ENCODE measurements at regions not wholly inside any gene's neighbourhood (a gene's known extent, or its start where the extent isn't known, plus 50 kb on each side); places are given as distances from the start of the nearest gene placed in this dataset.
"Not testable (repeated sequence)": the region's sequence is repeated elsewhere in the genome, so short reads cannot be mapped to it uniquely, and the experiment has no call there.

DNA sequence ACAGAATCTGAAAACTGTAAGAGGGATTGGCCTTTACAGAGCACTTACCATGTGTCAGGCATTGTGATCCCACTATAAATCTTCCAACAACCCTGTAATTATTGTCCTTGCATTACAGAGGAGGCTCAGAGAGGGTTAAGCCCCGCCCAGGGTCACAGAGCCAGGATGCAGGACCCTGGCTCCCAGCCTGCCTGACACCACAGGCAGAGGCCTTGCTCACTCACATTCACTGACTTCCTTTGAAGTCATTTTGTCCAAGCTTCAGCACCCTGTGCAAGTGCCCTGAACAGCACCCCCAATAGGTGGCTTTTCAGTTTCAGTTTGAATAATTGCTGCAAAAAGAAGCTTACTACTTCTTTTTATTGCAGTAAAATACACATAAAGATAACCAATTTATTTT is 256.8 kb upstream of the NFIA start:
- no peaks in the 10 kb centered on the region for H3K4me1 Mint-ChIP-seq (ENCODE audit: low read depth)
- H3K27me3 Mint-ChIP-seq, result no peaks in the 10 kb centered on the region
- intact Hi-C loops (cut with micrococcal nuclease), result no loop called here
- no peaks in the 10 kb centered on the region for H3K36me3 Mint-ChIP-seq (ENCODE audit: low read depth)
- no peaks in the 10 kb centered on the region for H3K9me3 Mint-ChIP-seq
- H3K27ac Mint-ChIP-seq, result no peak overlapping the region
- H3K4me3 Mint-ChIP-seq, result no peak overlapping the region

GRCh38 chr1:60823151-60823550 is 259.2 kb upstream of the NFIA start:
- H3K4me3 Mint-ChIP-seq, result no peak overlapping the region
- H3K9me3 Mint-ChIP-seq, result no peaks in the 10 kb centered on the region
- H3K27me3 Mint-ChIP-seq, result no peaks in the 10 kb centered on the region
- intact Hi-C loops (cut with micrococcal nuclease), result no loop called here
- no peaks in the 10 kb centered on the region for H3K36me3 Mint-ChIP-seq (ENCODE audit: low read depth)
- no peaks in the 10 kb centered on the region for H3K4me1 Mint-ChIP-seq (ENCODE audit: low read depth)
- H3K27ac Mint-ChIP-seq, result no peak overlapping the region

DNA sequence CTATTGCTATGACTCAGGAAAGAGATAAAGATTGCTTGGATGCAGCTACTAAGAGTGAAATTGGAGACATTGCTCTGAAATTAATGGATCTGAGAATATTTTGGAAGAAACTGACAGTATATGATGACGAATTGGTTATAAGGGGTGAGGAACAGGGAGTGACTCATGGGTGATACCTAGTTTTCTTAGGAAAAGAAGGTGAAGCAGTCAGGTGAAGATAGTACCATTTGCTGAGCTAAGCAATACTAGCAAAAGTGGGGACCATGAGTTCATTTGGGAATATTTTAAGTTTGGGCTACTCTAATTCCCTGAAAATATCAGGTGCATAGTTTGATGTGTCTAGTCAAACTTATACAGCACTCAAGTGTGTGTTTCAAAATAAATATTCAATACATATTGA is 260.1 kb upstream of the NFIA start:
- Mint-ChIP-seq H3K4me1 (ENCODE audit: low read depth) (no peaks in the 10 kb centered on the region), H3K27me3 (no peaks in the 10 kb centered on the region), H3K36me3 (ENCODE audit: low read depth) (no peaks in the 10 kb centered on the region), H3K9me3 (no peaks in the 10 kb centered on the region), H3K4me3 (no peak overlapping the region), H3K27ac (no peak overlapping the region)
- intact Hi-C loops (cut with micrococcal nuclease), result no loop called here

DNA sequence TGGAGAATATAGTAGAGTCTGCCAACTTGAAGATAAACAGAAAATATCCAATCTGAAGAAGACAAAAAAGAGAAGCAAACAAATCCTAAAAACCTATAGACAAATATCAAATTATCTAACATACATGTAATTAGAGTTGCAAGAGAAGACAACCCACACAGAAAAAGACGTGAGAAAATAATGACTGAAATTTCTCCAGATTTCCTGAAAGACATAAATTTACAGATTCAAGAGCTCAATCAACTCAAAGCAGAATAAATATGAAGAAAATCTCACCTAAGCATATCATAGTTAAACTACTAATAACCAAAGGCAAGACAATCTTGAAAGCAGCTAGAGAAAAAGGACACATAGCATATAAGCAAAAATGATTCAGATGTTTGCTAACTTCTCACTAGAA is 261.2 kb upstream of the NFIA start:
- intact Hi-C loops (cut with micrococcal nuclease), result no loop called here
- no peaks in the 10 kb centered on the region for H3K9me3 Mint-ChIP-seq
- no peak overlapping the region for H3K4me3 Mint-ChIP-seq
- no peak overlapping the region for H3K27ac Mint-ChIP-seq
- H3K4me1 Mint-ChIP-seq (ENCODE audit: low read depth), result no peaks in the 10 kb centered on the region
- H3K27me3 Mint-ChIP-seq, result no peaks in the 10 kb centered on the region
- no peaks in the 10 kb centered on the region for H3K36me3 Mint-ChIP-seq (ENCODE audit: low read depth)

DNA sequence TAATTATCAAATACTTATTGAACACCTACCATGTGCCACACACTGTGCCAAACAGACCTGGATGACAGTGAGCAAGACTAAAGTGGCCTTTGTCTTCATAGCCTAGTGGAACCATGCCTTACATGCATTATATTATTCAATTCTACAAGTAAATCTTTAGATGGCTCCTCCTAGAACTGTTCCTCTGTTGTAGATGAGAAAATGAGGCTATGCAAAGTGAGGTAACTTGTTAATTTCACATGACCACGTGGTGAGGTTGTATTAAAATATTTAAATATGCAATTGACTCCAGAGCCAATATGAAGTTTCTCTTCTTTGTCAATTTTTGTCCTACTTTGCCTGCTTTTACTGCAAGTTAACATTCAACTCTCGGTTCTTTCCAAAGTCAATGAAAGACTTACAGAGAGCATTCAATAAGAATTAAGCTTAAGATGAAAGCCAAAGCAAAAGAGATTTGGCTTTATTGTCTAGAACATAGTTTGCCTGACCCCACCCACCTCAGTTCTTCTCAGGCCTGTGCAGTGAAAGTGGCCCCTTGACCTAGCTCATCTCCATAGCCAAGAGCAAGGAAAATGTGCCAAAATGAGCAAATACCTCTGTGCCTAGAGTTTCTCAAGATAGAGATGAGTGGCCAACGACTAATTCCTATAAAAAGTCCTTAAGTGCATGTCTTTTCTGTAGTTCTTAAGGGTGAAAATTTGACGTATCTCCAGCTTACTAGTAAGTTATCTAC is 263.2 kb upstream of the NFIA start:
- intact Hi-C loops (cut with micrococcal nuclease), result no loop called here
- no peaks in the 10 kb centered on the region for H3K36me3 Mint-ChIP-seq (ENCODE audit: low read depth)
- no peaks in the 10 kb centered on the region for H3K4me1 Mint-ChIP-seq (ENCODE audit: low read depth)
- H3K4me3 Mint-ChIP-seq, result no peak overlapping the region
- H3K27me3 Mint-ChIP-seq, result no peaks in the 10 kb centered on the region
- H3K9me3 Mint-ChIP-seq, result no peaks in the 10 kb centered on the region
- H3K27ac Mint-ChIP-seq, result no peak overlapping the region

- Mint-ChIP-seq H3K27me3 (no peaks in the 10 kb centered on the region), H3K36me3 (ENCODE audit: low read depth) (no peaks in the 10 kb centered on the region), H3K4me1 (ENCODE audit: low read depth) (no peaks in the 10 kb centered on the region), H3K27ac (no peak overlapping the region), H3K9me3 (peaks cover 3% of the 10 kb centered on the region), H3K4me3 (no peak overlapping the region)
- intact Hi-C loops (cut with micrococcal nuclease), result no loop called here
Observed at GRCh38 chr1:60813071-60813470, 269.3 kb upstream of the NFIA start.

GRCh38 chr1:60809204-60809980 is 273.0 kb upstream of the NFIA start:
- no peaks in the 10 kb centered on the region for H3K27me3 Mint-ChIP-seq
- no peaks in the 10 kb centered on the region for H3K36me3 Mint-ChIP-seq (ENCODE audit: low read depth)
- H3K9me3 Mint-ChIP-seq, result peaks cover 32% of the 10 kb centered on the region
- no peak overlapping the region for H3K27ac Mint-ChIP-seq
- H3K4me1 Mint-ChIP-seq (ENCODE audit: low read depth), result no peaks in the 10 kb centered on the region
- intact Hi-C loops (cut with micrococcal nuclease), result no loop called here
- H3K4me3 Mint-ChIP-seq, result no peak overlapping the region

DNA sequence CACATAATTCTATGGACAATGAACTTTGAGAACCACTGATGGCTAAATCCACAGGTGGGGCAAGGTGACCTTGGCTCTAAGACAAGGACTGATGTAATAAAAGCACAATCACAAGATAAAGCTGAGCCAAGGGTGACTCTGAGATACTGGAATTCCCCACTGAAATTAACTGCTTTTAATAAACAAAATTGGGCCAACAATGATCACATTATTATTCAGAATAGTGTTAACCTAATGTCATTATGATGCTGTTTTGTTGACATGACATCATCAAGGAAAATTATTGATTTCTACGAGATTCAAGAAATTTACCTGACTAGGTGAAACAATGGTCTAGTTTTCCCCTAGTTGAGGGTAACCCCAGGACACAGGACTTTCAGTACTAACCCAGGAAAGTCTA is 273.7 kb upstream of the NFIA start:
- Mint-ChIP-seq H3K9me3 (peaks cover 32% of the 10 kb centered on the region), H3K27me3 (no peaks in the 10 kb centered on the region), H3K4me3 (no peak overlapping the region), H3K27ac (no peak overlapping the region), H3K4me1 (ENCODE audit: low read depth) (no peaks in the 10 kb centered on the region), H3K36me3 (ENCODE audit: low read depth) (no peaks in the 10 kb centered on the region)
- intact Hi-C loops (cut with micrococcal nuclease), result no loop called here

GRCh38 chr1:60802884-60803283 is 279.5 kb upstream of the NFIA start:
- H3K4me3 Mint-ChIP-seq, result no peak overlapping the region
- no peaks in the 10 kb centered on the region for H3K36me3 Mint-ChIP-seq (ENCODE audit: low read depth)
- H3K9me3 Mint-ChIP-seq, result peaks cover 27% of the 10 kb centered on the region
- intact Hi-C loops (cut with micrococcal nuclease), result no loop called here
- no peak overlapping the region for H3K27ac Mint-ChIP-seq
- H3K27me3 Mint-ChIP-seq, result no peaks in the 10 kb centered on the region
- H3K4me1 Mint-ChIP-seq (ENCODE audit: low read depth), result no peaks in the 10 kb centered on the region

- intact Hi-C loops (cut with micrococcal nuclease), result no loop called here
- Mint-ChIP-seq H3K9me3 (no peaks in the 10 kb centered on the region), H3K27ac (no peak overlapping the region), H3K27me3 (no peaks in the 10 kb centered on the region), H3K36me3 (ENCODE audit: low read depth) (no peaks in the 10 kb centered on the region), H3K4me1 (ENCODE audit: low read depth) (no peaks in the 10 kb centered on the region), H3K4me3 (no peak overlapping the region)
Observed at GRCh38 chr1:60797351-60797750, 285.0 kb upstream of the NFIA start.

- Mint-ChIP-seq H3K4me3 (no peak overlapping the region), H3K4me1 (ENCODE audit: low read depth) (no peaks in the 10 kb centered on the region), H3K27me3 (no peaks in the 10 kb centered on the region), H3K9me3 (no peaks in the 10 kb centered on the region), H3K36me3 (ENCODE audit: low read depth) (no peaks in the 10 kb centered on the region), H3K27ac (no peak overlapping the region)
- intact Hi-C loops (cut with micrococcal nuclease), result no loop called here
Observed at GRCh38 chr1:60791226-60791625, 291.1 kb upstream of the NFIA start.

DNA sequence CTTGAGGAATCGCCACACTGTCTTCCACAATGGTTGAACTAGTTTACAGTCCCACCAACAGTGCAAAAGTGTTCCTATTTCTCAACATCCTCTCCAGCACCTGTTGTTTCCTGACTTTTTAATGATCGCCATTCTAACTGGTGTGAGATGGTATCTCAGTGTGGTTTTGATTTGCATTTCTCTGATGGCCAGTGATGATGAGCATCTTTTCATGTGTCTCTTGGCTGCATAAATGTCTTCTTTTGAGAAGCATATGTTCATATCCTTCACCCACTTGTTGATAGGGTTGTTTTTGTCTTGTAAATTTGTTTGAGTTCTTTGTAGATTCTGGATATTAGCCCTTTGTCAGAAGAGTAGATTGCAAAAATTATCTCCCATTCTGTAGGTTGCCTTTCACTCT is 309.3 kb upstream of the NFIA start:
- peaks cover 28% of the 10 kb centered on the region for H3K9me3 Mint-ChIP-seq
- H3K27me3 Mint-ChIP-seq; intact Hi-C loops (cut with micrococcal nuclease); H3K36me3 Mint-ChIP-seq (ENCODE audit: low read depth); H3K4me1 Mint-ChIP-seq (ENCODE audit: low read depth); H3K4me3 Mint-ChIP-seq; H3K27ac Mint-ChIP-seq: not testable (repeated sequence)

DNA sequence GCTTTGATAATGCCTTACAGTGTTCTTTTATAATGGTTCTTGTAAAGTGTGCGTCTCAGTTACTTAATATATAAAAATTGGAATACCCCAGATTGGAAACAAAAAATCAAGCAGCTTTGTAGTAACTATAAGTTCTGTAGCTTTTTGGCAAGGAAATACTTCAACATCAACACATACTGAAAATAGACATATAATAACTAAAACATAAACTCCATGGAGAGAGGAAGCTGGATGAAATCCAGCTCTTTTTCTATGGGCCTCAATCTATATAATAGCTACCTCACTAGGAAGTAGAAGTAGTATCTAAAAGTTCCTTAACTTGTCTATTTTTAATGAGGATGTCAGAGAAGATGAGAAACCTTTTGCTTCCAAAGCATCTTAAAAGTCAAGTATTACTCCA is 313.3 kb upstream of the NFIA start:
- no peak overlapping the region for H3K4me3 Mint-ChIP-seq
- peaks cover 16% of the 10 kb centered on the region for H3K9me3 Mint-ChIP-seq
- no peaks in the 10 kb centered on the region for H3K4me1 Mint-ChIP-seq (ENCODE audit: low read depth)
- intact Hi-C loops (cut with micrococcal nuclease), result no loop called here
- no peak overlapping the region for H3K27ac Mint-ChIP-seq
- H3K27me3 Mint-ChIP-seq, result no peaks in the 10 kb centered on the region
- H3K36me3 Mint-ChIP-seq (ENCODE audit: low read depth), result no peaks in the 10 kb centered on the region

GRCh38 chr1:60765204-60765603 is 317.2 kb upstream of the NFIA start:
- H3K36me3 Mint-ChIP-seq (ENCODE audit: low read depth), result no peaks in the 10 kb centered on the region
- H3K27ac Mint-ChIP-seq, result no peak overlapping the region
- H3K9me3 Mint-ChIP-seq, result no peaks in the 10 kb centered on the region
- H3K27me3 Mint-ChIP-seq, result no peaks in the 10 kb centered on the region
- no peaks in the 10 kb centered on the region for H3K4me1 Mint-ChIP-seq (ENCODE audit: low read depth)
- H3K4me3 Mint-ChIP-seq, result no peak overlapping the region
- intact Hi-C loops (cut with micrococcal nuclease), result loop anchor here (1.0 kb wide), 1 partner anchor 788 kb away; no protein-coding TSS in a partner anchor

DNA sequence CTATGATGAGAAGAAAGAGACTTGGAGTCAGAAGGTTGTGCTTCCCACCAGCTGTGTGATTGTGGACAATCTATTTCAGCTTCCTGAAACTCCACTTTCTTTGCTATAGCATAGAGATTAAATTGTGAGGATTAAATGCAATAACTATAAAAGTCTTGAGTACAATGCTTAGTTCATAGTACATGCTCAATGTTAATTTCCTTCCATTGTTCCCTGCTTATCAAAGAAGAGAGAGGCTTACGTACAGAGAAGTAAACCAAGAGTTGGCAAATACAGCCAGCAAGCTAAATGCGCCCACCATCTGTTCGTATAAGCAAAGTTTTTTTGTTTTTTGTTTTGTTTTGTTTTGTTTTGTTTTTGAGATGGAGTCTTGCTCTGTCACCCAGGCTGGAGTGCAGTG is 317.9 kb upstream of the NFIA start:
- intact Hi-C loops (cut with micrococcal nuclease), result loop anchor here (5.0 kb wide), 1 partner anchor 482 kb away; no protein-coding TSS in a partner anchor
- Mint-ChIP-seq H3K9me3 (no peaks in the 10 kb centered on the region), H3K27ac (no peak overlapping the region), H3K36me3 (ENCODE audit: low read depth) (no peaks in the 10 kb centered on the region), H3K4me3 (no peak overlapping the region), H3K4me1 (ENCODE audit: low read depth) (peaks cover under 1% of the 10 kb centered on the region), H3K27me3 (no peaks in the 10 kb centered on the region)
